Stimulated activated CD4-positive, alpha-beta T cell treated with anti-CD3 and anti-CD28 coated beads, Interleukin-1b, Interleukin-23, amount 100 ng/mL, for 48 hours (primary cell): ENCODE measurements at regions not wholly inside any gene's neighbourhood (a gene's known extent, or its start where the extent isn't known, plus 50 kb on each side); places are given as distances from the start of the nearest gene placed in this dataset.

ENCODE experiments used
- DNase-seq: peaks from one replicate; pipeline ENCODE4 v3.0.0-alpha.2; 2020

DNA sequence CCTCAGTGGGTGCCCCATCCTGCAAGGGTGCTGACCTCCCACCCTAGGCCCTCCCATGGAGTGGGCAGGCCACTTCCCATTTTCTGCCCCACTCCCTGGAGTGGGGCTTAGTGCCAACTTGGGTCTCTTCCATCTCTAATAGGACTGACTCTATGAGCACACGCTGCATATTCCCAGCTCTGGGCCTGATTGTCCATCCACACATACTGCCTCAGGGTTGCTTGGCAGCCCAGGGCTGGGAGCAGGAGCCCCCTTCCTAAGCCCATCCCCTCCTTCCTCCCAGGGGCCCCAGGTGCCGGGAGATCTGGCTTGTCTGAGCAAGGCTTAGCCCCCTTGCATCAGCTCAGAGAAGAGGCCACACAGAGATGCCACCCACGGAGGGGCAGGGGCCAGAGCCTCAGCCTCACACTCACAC is 55.1 kb downstream of the PJA1 start:
- no peak for DNase-seq

DNA sequence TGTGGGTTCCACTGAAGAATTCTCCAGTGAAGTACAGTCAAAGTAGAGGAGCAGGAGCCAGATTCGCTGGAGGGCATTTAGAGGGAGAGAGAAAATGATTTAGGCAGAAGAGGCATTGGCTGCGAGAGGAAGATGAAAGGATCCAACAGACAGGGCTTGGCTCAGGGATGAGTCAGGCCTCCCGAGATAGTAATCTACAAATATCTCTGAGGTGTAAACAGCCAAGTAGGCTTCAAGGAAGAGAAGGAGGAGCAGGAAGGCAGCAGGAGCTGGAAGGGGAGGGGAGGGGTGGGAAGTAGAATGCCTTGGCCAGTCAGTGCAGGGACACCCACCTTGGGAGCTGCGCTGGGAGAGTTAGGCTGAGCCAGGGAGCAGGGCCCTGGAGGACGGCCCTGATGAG is 55.5 kb downstream of the PJA1 start:
- DNase-seq: no peak

DNA sequence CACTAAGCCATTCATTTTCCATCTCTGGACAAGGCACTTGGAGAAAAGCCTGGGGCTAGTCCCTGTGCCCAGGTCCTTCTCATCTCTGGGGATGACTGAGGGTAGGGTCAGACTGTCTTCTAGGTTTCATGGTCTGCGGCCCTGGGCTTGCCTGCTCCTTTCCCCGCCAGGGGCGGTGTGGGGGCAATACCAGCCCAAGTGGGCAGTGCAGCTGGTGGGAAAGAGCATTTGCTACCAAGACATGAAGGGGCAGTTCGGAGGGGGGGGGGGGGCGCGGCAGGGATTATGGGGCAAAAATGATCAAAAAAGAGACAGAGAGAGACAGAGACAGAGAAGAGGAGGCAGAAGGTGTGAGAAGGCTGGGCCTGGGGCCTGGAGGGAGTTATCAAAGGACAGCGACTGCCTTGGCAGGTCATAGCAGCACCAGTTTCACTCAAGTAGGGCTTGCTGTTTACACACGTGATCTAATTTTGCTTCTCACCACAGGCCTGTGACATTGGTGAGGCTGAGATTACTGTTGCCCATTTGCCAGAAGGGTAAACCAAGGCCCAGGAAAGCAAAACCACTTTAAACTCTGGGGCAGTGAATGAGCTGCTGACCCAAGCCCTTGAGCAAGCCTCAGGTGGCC is 56.1 kb downstream of the PJA1 start:
- no peak for DNase-seq

DNA sequence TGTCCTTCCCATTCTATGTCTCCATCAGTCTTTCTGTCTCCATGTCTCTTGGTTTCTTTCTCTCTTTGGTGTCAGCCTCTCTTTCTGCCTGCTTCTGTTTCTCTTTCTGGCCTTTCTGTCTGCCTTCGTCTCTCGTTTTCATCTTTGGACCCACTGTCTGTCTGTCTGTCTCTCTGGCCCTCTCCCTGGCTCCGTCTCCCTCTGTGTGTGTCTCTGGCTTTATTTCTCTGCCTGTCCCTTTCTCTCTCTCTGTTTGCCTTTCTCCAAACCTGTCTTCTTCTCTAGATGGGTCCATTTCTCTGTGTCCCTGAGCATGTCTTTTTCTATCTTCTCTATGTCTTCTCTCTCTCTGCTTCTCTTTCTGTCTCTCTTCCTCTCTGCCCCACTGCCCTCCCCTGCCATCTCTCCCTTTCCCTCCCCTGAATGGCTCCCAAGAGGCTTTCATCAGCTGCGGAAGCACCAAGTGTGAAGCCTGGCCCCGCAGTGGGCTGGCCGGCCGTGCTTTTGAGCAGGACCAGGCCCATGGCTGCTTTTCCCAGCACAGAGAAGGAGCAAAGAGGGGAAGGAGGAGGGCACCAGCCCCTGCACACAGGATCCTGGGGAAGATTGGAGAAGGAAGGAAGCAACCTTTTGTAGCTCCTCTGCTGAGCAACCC is 57.4 kb downstream of the PJA1 start:
- DNase-seq: no peak

DNA sequence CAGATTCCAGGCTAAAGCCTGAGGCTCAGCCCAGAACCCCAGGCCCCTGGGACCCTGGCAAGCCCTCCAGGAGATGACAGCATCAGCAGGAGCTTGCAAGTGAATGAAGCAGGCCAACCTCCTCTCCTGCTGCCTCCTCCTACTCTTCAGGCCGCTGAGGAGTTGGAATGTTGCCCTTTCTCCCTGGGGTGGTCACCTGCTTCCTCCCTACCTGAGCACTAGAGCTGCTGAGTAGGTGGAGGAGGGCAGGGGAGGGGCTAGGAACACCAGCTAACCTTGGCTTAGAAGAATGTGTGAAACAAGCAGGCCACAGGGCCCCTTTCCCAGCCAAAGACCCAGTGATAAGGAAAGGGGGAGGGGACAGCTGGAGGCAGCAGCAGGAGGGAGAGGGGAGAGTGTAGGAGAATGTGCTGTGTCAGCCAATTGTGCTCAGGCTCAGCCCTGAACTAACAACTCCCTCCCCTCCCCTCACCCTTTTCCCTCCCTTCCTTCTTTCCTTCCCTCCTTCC is 58.0 kb downstream of the PJA1 start:
- DNase-seq: no peak

DNA sequence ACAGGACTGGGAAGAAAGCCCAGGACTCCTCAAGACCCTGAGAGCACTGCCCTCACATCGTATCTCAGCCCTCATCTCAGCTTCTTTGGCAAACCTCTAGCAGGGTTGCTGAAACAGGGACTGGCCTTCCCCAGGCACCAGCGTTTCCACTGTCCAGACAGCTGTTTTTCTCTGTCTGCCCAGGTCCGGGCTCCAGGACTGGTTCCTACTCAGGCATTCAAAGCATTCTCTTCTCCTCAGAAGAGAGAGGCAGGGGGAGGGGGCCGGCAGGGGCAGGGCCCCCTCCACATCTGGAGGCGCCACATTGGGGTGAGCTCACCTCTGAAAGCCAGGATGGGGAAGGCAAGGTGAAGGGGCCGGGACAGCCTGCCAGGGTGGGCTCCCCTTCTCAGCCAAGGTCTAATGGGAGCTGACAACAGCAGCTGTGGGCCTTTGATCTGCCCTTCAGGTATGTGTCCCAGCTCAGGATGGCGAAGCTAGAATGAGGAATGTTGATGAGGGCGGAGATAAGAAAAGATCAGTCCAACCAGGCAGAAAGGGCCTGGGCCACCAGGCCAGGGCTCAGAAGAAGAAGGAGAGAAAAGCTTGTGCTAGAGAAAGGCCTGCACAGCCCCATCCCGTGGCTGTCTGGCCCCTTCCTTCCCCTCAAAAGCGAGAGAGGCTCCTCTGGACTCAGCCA is 60.4 kb downstream of the PJA1 start:
- DNase-seq: no peak

DNA sequence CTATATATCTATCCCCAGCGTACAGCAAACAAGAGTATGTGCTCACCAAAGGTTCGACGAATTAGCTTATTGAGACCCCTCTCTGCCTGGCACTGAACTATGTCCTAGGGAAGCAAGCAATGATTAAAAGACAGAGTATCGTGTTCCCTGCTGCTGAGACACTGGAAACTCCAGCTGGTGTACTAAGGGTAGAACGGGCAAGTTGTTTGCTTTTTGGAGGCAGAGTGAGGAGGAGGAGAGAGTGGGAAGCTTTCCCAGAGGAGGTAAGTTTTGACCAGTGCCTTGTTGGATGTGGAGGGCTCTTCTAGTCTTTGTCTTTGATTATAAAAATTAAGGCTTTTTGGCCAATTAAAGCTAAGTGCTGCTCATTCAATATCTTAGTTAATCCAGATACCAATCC is 61.7 kb downstream of the PJA1 start:
- no peak for DNase-seq

DNA sequence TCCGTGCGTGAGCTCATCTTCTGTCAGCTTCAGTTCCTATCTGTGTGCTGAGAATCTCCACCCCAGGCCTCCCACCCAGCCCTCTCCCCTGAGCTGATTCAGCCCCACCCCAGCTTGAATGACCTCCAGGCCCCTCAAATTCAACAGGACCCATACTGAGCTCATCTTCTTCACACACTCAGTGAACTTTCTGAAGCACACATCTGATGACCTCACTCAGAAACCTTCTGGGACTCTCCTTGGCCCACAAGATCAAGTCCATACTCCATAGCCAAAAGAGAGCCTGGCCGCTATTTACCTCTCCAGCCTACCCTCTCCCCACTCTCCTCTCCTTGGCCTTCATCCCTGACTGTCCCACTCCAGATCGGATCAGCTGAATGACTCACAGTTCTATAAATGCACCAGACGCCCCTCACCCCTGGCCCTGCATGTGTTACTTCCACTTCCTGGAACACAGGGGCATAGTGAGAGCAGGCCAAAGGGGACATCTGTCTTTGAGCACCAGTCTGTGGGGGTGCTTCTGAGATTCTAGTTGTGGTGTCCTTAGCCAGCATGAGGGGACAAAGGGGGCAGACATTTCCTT is 62.5 kb downstream of the PJA1 start:
- DNase-seq: no peak

DNA sequence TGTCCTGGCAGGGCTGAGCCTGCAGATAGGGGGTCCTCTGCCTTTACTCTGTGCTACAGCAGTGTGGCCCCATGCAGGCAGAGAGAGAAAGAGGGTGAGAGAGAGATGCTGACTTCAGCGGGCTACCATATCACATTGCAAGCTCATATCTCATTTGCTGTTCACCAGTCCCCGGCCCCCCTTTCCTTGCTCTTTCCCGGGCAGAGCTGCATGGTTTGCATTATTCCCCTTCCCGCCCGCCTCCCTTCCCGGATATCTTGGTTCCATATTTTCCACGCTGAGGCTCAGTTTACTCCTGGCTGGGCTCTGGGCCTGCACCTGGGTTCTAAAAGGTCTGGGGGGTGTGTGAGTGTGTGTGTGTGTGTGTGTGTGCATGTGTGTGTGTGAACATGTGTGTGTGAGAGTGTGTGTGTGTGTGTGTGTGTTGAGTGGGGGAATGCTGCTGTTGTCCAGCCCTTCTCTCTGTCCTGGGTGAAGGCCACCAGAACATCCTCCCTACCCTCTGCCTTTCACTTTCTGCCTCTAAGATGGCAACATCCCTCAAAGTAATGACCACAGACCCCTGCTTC is 63.5 kb downstream of the PJA1 start:
- no peak for DNase-seq

DNA sequence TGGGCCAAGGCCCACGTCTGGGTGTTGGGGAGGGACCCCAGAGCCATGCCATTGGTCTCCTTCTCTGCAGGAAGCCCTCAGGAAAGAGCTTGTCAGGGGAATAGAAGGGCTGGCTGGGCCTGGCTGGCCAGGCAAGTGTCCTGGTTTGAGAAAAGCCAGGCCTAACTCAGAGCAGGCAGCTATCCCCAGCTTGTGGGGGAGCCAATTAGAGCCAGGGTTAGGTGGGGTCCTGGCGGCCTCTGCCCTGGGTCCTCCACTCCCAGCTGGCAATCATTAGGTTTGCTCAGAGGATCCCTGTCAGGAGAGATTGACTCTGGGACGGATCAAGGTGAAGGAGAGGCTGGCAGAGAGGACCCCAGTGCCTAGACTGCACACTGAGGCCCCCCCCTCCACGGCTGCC is 64.8 kb downstream of the PJA1 start:
- DNase-seq: no peak

DNA sequence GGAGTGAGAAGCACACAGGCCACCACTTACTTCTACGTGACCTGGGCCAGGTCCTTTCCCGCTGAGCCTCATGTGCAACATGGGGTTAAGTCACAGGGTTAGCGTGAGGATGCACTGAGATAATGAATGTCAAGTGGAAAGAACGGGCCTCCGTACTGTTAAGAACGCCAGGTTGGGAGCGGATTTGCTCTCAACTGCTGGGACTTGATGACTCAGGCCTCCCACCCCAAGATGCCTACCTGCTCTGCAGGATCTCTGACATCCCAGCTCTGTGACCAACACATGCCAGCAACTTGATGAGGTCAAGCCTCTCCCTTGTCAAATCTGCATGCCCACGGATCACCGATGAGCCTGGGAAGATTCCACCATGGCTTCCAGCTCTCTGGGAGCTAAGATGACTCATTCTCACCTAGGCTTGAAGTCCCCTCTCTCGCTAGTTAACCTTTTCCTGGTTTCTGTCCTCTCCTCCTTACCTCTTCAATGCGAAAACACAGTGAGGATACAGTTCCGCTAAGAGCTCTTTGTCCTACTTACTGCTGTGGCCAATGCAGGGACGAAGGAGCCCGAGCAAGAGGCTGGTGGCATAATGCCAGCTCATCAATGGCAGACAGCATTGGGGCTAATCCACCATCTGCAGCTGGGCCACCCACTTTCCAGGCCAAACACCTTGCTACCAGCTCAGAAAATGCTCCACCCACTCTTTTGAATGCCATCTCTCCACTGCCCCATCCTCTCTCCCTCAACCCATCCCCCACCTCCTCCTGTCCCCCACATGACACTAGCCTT is 67.6 kb downstream of the PJA1 start:
- no peak for DNase-seq

DNA sequence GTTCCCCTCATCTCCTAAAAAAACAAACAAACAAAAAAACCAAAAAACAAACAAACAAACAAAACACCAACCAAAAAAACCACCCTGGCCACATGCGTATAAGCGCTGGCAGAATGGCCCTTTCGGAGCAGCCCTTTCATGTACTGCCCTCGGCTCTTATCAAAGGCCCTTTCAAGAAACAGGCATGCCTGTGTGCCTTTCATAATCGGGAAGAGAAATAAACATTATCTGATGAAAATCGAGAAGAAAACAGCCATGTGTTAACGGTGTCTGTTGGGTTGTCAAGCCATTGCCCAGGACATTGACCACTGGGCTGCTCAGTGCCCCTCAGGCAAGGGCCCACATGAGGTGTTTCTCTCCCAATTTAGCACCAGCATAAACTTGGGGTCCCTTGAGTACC is 68.3 kb downstream of the PJA1 start:
- no peak for DNase-seq

DNA sequence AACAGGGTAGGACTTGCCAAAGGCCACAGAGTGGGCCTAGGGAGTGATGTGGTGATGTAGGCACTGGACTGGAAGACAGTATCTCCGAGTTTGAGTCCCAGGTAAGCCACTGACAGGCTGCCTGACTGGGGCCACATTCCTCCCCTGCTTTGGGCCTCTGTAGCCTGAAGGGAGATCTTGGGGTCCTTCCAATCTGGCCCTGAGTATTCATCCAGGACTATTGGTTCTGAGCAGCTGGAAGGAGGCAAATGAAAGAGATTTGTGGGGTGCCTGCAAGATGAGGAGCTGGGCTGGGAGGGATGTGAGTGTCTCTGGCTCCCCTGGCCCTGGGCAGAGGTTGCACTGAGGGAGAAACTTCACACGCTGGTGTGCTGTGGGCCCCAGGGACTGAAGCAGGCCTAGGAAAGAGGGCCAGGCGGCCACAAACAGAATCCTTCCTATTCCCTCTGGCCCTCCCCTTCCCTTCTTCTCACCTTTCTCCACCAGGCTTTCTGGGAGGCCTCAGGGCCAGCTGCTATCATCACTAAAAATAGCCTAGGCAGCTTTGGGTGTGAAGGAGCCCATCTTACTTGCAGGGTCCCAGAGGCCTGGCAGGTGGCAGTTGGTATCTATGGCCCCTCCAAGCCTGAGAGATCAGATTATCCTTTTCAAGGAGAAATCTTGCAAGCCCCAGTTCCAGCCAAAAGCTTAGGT is 70.1 kb downstream of the PJA1 start:
- DNase-seq: no peak

DNA sequence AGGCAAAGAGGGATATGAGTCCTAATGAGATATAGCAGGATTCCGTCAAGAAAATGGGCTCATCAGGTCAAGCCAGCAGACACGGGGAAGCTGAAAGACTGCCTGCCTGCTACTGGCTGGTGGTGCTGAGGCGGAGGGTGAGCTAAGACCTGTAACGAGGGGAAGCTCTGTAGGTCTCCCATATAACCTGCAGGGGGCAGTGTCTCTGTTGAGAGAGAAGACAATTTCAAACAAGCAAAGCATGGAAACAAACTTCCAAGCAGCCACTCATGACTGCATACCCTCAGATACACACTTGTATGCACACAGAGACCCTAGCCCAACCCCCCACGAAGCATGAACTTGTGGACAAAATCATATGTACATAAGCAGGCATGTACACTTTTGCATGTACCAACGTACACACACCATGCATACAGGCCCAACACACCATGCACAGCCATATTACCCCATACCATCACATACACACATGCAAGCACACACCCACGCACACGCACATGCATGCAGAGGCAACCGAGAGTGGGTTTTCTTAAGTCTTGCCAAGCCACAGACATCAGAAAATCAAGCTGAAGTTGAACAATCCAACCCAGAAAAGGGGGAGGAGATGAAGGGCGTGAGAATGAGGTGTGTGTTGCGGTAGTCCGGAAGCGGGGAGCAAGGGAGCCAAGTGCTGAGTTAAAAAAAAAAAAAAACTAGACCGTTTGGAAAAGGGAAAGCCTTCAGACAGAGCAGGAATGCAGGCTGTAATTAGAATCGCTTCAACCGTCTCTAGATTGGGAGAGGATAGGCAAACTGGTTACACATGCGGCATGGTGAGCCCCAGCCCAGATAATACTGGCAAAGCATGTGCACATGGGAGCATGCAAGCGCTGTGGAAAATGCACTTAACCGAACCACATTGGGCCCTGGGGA is 71.0 kb downstream of the PJA1 start:
- peak; percentile 5 for DNase-seq

DNA sequence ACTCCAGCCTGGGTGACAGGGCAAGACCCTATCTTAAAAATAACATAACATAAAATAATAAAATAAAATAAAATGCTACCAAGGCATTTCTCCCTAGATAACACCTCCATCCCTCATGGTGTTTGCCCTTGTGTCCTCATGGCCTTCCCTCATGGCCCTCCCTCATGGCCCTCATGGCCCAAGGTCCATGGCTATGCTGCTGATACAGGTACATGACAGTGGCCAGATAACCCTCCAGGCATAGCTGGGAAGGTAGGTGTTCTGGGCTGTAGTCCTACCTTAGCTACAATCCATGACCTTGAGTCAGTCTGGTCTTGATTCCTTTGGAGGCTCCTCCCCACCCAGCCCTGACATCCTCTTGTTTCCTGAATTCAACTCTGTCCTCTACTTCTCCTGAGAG is 75.2 kb downstream of the PJA1 start:
- DNase-seq: no peak

DNA sequence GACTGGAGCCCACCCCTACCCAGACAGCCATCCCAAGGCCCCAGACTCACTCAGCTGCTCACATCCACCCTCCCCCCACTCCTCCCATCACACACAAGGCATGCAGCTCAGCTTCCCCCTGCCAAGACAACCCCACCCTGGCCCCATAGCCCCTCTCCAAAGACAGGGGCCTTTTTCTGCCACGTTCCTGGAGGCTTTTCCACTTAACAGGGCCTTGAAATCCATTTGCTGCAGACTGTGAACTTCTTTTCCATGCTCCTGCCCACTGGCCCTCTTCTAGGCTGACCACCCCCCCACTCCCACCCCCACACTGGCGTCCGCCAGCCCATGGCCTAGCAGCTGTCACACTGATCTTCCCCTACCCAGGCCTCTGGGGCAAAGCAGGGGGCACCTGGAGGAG is 76.0 kb downstream of the PJA1 start:
- no peak for DNase-seq

DNA sequence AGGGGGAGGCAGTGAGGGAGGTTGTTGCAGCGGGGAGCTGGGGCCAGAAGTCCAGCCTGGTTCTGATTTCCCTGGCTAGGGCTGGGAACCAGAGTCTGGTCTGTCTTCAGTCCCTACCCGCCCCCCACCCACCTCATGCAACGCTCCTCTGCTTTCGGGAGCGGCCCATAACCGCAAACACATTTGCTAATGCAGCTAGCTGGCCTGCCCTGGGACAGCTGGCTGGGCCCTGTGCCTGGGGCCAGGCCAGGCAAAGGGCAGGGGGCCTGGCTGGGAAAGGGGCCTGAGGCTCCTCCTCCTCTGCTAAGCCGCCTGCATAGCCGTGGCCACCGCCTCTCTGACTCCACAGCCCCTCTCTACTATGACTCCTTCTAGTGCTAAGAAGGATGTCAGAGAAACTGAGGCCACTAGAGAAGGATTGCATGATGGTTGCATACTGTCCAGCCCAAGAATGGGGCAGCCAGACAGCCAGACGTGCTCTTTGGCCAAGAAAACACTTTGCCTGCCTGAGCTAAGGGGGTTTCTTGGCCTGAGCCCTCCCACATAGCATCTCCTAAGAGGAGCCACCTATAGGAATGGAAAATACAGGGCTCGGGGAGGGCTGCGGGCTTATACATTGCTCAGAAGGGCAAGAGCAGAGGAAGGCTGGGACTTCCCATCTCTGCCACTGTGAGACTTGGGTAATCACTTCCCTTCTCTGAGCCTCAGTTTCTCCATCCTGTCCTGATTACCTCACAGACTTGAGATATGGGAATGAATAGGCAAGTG is 76.9 kb downstream of the PJA1 start:
- DNase-seq: no peak

DNA sequence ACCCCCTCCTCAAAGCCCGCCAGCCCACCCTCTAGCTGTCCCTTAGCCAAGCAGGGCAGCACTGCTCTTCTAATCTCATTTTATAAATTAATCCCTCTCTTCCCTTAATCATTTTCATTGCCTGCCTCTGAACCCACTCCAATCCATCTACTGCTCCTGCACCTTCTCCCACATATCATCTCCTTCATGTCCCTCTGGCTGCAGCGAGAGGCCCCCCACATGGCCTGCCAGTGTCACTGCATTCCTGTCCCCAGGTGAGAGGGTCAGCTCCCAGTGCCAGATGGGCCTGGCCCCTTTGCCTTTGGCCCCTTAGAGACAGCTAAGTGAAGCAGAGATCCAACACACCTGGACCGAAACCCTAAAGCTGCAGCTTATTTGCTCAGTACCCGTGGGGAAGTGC is 79.4 kb downstream of the PJA1 start:
- DNase-seq: no peak

DNA sequence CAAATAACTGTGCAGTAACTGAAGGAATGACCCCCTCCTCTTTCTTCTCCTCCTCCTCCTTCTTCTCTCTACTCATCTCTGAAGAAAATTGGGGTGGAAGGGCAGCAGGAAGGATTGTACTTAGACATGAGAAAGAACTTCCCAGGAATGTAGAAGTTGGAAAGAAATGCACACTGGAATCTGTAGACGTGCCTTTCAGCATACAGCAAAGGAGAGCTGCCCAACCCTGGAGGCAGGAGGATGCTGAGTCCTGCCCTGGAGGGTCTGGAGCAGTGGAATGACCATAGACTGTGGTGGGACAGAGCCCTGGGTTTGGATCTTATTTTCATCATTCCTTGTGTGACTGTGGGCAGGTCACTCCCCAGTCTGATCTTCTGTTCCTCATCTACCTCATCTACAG is 80.1 kb downstream of the PJA1 start:
- DNase-seq: no peak

DNA sequence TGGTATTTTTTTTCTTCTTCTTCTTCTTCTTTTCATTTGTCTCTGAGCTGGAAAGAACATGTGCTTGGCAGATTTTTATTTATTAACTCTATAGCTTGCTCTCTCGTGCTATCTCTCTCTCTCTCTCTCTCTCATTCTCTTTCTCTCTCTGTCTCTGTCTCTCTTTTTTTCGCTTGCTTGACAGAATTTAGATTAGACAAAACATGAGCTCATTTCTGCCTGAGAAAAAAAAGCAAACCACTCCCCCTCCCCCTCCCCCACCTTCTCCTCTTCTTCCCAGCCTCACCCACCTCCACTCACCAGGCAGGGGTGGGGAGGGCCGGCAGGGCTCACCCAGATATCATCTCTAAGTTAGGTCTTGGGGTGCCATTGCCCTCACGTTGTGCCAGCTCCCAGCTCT is 81.5 kb downstream of the PJA1 start:
- DNase-seq: no peak
